ENCODE measurements at regions not wholly inside any gene's neighbourhood (a gene's known extent, or its start where the extent isn't known, plus 50 kb on each side); places are given as distances from the start of the nearest gene placed in this dataset.
"Not testable (repeated sequence)": the region's sequence is repeated elsewhere in the genome, so short reads cannot be mapped to it uniquely, and the experiment has no call there.

DNA sequence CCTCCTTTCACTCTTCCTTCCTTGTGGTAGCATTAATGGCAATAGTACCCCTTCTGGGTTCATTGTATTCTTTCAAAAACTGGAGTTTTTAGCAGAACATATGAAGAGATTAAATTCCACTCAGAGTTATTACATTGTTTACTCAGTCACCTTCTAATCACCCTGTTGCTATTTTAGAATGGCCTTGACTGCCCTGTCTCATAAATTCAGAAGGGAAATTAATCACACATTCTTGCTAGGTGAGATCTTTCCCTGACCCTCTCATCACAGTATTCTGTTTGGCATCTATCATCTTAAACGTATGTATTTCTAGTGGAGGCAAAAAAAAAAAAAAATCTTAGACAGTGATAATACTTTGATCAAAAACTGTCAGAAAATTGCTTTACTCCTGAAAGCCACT, 760.4 kb downstream of the ADCYAP1 start:
- Mint-ChIP-seq H3K4me3 (no peak overlapping the region), H3K9me3 (no peaks in the 10 kb centered on the region), H3K27me3 (ENCODE audit: insufficient read depth) (no peaks in the 10 kb centered on the region), H3K27ac (no peak overlapping the region), H3K4me1 (no peaks in the 10 kb centered on the region), H3K36me3 (ENCODE audit: low read depth) (no peaks in the 10 kb centered on the region)
- Histone ChIP-seq H3K36me3 (ENCODE audit: control insufficient read depth, insufficient read depth, low read length) (no peaks in the 10 kb centered on the region), H3K9ac (ENCODE audit: extremely low read depth, low read length, poor library complexity, severe bottlenecking) (no peak overlapping the region), H3K4me1 (ENCODE audit: control insufficient read depth, insufficient read depth, low read length) (no peaks in the 10 kb centered on the region), H3K4me3 (ENCODE audit: low read length) (no peak overlapping the region), H3K9me3 (ENCODE audit: control insufficient read depth, low read length) (no peaks in the 10 kb centered on the region), H3K27ac (ENCODE audit: low read depth, low read length) (no peak overlapping the region), H3K27me3 (ENCODE audit: control insufficient read depth, insufficient read depth, low read length, poor library complexity, severe bottlenecking) (no peaks in the 10 kb centered on the region)
- DNase-seq = no peak
- TF ChIP-seq, protein P1, sequence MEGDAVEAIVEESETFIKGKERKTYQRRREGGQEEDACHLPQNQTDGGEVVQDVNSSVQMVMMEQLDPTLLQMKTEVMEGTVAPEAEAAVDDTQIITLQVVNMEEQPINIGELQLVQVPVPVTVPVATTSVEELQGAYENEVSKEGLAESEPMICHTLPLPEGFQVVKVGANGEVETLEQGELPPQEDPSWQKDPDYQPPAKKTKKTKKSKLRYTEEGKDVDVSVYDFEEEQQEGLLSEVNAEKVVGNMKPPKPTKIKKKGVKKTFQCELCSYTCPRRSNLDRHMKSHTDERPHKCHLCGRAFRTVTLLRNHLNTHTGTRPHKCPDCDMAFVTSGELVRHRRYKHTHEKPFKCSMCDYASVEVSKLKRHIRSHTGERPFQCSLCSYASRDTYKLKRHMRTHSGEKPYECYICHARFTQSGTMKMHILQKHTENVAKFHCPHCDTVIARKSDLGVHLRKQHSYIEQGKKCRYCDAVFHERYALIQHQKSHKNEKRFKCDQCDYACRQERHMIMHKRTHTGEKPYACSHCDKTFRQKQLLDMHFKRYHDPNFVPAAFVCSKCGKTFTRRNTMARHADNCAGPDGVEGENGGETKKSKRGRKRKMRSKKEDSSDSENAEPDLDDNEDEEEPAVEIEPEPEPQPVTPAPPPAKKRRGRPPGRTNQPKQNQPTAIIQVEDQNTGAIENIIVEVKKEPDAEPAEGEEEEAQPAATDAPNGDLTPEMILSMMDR (conservative IDR thresholded peaks at IDR 0.05) = no peak
- 83% methylated on average over 1 of the region's 1 CpG; no CpG with 5 or more reads in 1 of the 2 experiments for WGBS, 2 experiments (ENCODE audit: insufficient coverage in 1 of 2, insufficient read length in 1 of 2)

DNA sequence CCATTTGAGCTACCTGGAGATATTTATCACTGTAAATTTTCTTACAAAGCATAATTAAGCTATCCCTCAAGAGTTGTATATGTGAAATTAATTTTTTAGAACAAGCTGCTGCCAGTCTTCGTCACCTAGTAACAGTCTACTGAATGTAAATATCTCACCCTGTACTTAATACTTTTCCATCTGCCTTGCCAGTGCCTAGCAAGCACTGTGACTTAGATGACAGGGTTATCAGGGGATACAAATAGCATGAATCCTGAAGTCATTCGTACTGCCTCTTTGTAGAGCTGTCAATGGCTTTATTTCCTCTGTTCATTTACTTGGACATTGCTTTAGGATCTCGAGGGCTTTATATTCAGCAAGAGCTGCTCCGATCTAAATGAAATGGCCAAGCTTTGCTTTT, 763.6 kb downstream of the ADCYAP1 start:
- Histone ChIP-seq H3K27me3 (ENCODE audit: control insufficient read depth, insufficient read depth, low read length, poor library complexity, severe bottlenecking) (no peaks in the 10 kb centered on the region), H3K36me3 (ENCODE audit: control insufficient read depth, insufficient read depth, low read length) (no peaks in the 10 kb centered on the region), H3K27ac (ENCODE audit: low read depth, low read length) (no peak overlapping the region), H3K9me3 (ENCODE audit: control insufficient read depth, low read length) (peaks cover 12% of the 10 kb centered on the region), H3K9ac (ENCODE audit: extremely low read depth, low read length, poor library complexity, severe bottlenecking) (no peak overlapping the region), H3K4me3 (ENCODE audit: low read length) (no peak overlapping the region), H3K4me1 (ENCODE audit: control insufficient read depth, insufficient read depth, low read length) (no peaks in the 10 kb centered on the region)
- Mint-ChIP-seq H3K9me3 (peaks cover 4% of the 10 kb centered on the region), H3K27me3 (ENCODE audit: insufficient read depth) (no peaks in the 10 kb centered on the region), H3K4me1 (no peaks in the 10 kb centered on the region), H3K4me3 (no peak overlapping the region), H3K27ac (no peak overlapping the region), H3K36me3 (ENCODE audit: low read depth) (no peaks in the 10 kb centered on the region)
- TF ChIP-seq, protein P1 (conservative IDR thresholded peaks at IDR 0.05) = no peak
- 67% methylated on average over 4 of the region's 4 CpGs; no CpG with 5 or more reads in 1 of the 2 experiments for WGBS, 2 experiments (ENCODE audit: insufficient coverage in 1 of 2, insufficient read length in 1 of 2)
- no peak for DNase-seq

DNA sequence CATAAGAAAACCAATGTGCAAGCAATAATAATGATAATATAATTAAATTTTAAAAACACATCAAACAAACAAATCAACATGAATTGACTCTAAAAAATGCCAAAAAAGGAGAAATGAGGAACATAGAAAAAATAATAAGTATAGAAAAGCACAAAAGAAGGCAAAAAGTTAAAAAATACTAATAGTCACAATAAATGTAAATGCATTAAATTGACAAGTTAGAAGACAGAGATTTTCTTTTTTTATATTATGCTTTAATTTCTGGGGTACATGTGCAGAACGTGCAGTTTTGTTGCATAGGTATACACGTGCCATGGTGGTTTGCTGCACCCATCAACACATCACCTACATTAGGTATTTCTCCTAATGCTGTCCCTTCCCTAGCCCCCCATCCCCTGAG, 767.0 kb downstream of the ADCYAP1 start:
- H3K36me3 Mint-ChIP-seq (ENCODE audit: low read depth); H3K27me3 ChIP-seq (ENCODE audit: control insufficient read depth, insufficient read depth, low read length, poor library complexity, severe bottlenecking); H3K4me1 Mint-ChIP-seq; H3K27ac ChIP-seq (ENCODE audit: low read depth, low read length); H3K4me3 Mint-ChIP-seq; H3K36me3 ChIP-seq (ENCODE audit: control insufficient read depth, insufficient read depth, low read length); H3K9me3 Mint-ChIP-seq; H3K4me1 ChIP-seq (ENCODE audit: control insufficient read depth, insufficient read depth, low read length); H3K27me3 Mint-ChIP-seq (ENCODE audit: insufficient read depth); H3K9ac ChIP-seq (ENCODE audit: extremely low read depth, low read length, poor library complexity, severe bottlenecking); H3K27ac Mint-ChIP-seq; DNase-seq: not testable (repeated sequence)
- 75 to 80% methylated on average over 1 to 2 of the region's 2 CpGs for WGBS, 2 experiments (ENCODE audit: insufficient coverage in 1 of 2, insufficient read length in 1 of 2)
- Histone ChIP-seq H3K4me3 (ENCODE audit: low read length) (peak overlapping the region; percentile 35), H3K9me3 (ENCODE audit: control insufficient read depth, low read length) (peaks cover 12% of the 10 kb centered on the region)

DNA sequence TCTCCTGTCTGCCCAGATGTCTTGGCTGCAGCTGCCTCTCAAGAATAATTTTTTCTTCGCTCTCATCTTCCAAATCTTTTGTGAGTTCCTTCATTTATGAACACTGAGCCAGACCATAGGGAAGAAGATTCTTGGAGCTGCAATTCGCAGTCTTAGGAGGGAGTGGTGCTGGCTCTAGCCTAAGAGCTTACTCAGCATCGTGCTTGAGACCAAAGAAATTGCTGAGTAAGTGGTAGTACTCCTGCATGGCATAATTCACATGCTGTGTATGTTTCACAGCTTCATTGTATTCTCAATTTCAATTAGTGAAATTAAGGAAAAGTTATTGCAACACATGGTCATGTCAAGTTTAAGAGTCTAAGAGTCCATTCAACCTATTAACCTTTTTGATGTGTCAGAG, 771.7 kb downstream of the ADCYAP1 start:
- TF ChIP-seq, protein P1 (conservative IDR thresholded peaks at IDR 0.05) = no peak
- no peak for DNase-seq
- Histone ChIP-seq H3K4me3 (ENCODE audit: low read length) (no peak overlapping the region), H3K27me3 (ENCODE audit: control insufficient read depth, insufficient read depth, low read length, poor library complexity, severe bottlenecking) (no peaks in the 10 kb centered on the region), H3K4me1 (ENCODE audit: control insufficient read depth, insufficient read depth, low read length) (no peaks in the 10 kb centered on the region), H3K9ac (ENCODE audit: extremely low read depth, low read length, poor library complexity, severe bottlenecking) (no peak overlapping the region), H3K36me3 (ENCODE audit: control insufficient read depth, insufficient read depth, low read length) (no peaks in the 10 kb centered on the region), H3K9me3 (ENCODE audit: control insufficient read depth, low read length) (peaks cover 11% of the 10 kb centered on the region), H3K27ac (ENCODE audit: low read depth, low read length) (no peak overlapping the region)
- peaks cover 4% of the 10 kb centered on the region for H3K9me3 Mint-ChIP-seq
- no peaks in the 10 kb centered on the region for H3K36me3 Mint-ChIP-seq (ENCODE audit: low read depth)
- H3K27ac Mint-ChIP-seq = no peak overlapping the region
- H3K4me1 Mint-ChIP-seq = no peaks in the 10 kb centered on the region
- no peak overlapping the region for H3K4me3 Mint-ChIP-seq
- 92 to 100% methylated on average over 1 to 3 of the region's 3 CpGs for WGBS, 2 experiments (ENCODE audit: insufficient coverage in 1 of 2, insufficient read length in 1 of 2)
- H3K27me3 Mint-ChIP-seq (ENCODE audit: insufficient read depth) = no peaks in the 10 kb centered on the region
